NCI-H2196 treated with DMSO at 0.1 percent for 48 hours (cell line): ENCODE measurements at regions not wholly inside any gene's neighbourhood (a gene's known extent, or its start where the extent isn't known, plus 50 kb on each side); places are given as distances from the start of the nearest gene placed in this dataset.
"Not testable (repeated sequence)": the region's sequence is repeated elsewhere in the genome, so short reads cannot be mapped to it uniquely, and the experiment has no call there.

ENCODE experiments used
- DNase-seq: peaks from one replicate; lab custom pipeline; 2025; ENCODE audit not compliant: unreplicated experiment; lab: John Stamatoyannopoulos, UW

DNA sequence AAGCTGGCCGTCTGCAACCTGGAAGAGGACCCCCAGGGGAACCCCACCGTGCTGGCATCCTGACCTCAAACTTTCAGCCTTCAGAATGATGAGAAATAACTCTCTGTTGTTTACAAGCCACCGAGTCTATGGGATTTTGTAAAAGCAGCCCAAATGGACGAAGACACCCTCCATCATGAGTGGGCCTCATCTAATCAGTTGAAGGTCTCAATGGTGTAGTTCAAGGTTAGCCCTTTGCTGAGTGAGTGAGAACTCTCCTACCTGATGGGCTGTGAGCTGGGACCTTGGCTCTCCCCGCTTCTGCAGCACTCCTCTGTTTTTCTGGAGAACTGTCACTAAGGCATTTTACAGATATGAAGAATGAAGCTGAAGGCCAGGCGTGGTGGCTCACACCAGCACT lies 325.9 kb upstream of the TNRC6C start:
- DNase-seq, result no peak

DNA sequence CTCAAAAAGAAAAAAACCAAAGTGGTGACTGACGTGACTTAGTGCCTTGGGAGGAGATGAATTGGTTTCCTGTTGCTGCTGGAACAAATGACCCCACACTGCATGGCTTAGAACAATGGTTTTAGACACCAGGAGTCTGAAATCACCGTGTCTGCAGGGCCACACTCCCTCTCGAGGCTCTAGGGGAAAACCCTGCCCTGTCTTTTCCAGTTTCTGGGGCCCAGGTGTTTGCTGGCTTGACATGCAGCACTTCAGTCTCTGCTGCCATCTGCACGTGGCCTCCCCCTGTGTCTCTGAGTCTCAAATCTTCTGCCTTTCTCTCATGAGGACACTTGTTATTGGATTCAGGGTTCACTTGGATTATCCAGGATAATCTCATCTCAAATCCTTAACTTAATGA lies 323.8 kb upstream of the TNRC6C start:
- DNase-seq, result no peak

DNA sequence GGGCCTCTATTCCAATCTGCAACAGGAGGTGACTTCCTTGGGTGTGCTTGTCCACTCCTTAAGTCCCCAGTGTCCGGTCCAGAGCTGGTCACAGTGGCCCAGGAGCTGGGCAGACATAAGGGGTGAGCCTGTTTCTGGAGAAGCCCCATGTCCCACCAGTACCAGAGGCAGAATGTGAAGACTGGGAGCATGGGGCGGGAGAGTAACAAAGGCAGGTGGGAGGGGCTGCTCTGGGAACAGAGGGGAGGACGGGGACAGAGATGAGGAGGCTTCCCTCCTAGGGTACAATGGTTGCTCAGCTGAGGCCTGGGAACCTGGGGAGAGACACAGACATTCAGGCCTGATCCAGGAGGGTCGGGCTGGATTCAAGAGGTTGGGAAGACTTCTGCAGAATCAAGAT lies 323.3 kb upstream of the TNRC6C start:
- DNase-seq, result no peak

DNA sequence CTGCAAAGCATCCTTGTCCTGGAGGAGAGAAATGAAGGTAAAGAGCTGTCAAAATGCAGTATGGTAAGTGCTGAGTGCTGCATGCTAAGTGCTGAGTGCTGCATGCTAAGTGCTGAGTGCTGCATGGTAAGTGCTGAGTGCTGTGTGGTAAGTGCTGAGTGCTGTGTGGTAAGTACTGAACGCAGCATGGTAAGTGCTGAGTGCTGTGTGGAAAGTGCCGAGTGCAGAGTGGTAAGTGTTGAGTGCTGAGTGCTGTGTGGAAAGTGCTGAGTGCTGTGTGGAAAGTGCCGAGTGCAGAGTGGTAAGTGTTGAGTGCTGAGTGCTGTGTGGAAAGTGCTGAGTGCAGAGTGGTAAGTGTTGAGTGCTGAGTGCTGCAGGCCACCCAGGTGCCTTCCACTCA lies 322.7 kb upstream of the TNRC6C start:
- not testable (repeated sequence) for DNase-seq

DNA sequence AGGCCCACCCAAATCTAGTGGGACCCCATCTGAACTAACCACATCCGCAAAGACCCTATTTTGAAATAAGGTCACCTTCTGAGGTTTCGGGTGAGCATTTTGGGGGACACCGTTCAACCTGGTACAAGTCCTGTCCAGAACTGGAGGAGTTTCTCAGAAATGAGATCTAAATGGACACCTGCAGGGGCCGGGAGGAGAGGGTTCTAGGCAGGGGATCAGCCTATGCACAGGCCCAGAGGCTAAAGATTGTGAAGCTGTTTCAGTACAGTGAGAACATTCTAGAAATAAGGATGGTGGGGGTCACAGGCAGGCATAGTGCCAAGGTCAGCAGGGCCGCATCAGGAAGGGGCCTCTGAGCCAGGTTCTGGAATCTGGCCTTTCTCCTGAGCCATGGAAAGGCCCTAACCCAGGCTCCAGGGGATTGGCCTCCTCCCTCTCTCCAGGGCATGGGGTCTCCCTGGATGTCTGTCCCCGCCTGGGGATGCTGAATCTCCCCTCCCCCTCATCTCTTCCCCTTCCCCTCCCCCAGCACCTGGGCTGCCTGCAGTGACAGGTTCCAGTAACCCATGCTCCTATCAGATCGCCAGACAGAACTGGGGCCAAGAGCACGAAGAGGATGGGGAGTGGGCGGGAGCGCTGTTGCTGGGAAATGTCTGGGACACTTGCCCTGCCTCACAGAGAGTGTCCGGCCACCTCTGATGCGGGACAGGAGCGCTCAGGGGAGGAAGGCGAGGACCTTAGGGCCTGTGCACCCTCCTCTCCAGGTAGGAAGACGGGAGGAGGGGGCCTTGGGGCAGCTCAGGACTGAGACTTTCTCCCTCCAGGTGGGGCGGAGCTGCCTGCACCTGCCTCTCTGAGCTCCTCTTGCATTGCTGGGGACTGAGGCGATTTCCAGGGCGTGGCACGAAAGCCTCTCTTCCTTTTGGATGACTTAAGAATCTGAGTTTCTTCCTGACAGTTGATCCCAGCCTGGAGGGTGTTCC lies 321.4 kb upstream of the TNRC6C start:
- no peak for DNase-seq

DNA sequence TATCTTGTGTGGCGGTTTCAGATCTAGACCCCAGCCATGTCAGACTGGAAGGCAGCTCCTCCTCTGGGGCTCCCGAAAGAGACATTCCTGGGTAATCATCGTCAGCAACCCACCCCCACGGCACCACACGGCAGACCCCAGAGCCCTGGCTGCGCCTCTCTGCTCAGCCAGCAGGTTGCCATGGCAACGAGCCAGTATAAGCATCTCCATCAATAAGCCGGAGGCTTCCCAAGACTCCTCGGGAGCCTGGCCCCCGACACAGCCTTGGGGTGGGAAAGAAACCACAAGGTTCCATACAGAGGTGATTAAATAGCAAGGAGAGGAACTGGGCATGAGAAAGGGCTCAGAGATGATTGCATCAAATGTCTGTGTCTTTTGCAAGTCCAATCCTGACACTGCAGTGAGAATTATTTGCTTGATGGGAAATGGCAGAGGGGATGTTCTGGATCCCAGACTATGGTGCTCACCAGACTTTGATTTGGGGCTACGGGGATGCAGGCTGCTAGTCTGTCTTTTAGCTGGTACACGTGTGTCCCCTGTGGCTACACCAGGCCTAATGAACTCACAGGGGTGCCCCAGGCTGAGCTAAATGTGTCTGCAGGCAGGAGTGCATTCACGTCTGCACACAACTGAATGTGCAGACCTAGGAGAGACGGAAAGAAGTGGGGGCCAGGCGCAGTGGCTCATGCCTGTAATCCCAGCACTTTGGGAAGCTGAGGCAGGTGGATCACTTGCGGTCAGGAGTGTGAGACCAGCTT lies 320.5 kb upstream of the TNRC6C start:
- no peak for DNase-seq

DNA sequence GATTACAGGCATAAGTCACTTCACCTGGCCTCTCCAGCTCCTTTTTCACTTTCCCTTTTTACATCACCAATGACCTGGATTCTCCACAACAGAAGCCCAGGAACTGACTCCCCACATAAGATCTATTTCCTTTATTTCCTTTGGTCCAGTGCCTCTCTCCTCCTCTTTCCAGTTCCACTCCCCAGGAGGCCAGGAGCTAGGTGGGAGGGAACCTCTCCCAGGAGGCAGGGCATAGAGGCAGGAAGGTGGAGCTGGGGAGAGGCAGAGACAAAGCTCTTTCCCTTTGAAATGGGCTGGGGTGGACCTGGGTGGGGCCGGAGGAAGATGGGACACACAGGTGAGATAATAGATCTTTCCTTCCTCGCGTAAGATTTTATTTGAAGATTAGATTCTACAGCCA lies 318.3 kb upstream of the TNRC6C start:
- DNase-seq, result no peak

DNA sequence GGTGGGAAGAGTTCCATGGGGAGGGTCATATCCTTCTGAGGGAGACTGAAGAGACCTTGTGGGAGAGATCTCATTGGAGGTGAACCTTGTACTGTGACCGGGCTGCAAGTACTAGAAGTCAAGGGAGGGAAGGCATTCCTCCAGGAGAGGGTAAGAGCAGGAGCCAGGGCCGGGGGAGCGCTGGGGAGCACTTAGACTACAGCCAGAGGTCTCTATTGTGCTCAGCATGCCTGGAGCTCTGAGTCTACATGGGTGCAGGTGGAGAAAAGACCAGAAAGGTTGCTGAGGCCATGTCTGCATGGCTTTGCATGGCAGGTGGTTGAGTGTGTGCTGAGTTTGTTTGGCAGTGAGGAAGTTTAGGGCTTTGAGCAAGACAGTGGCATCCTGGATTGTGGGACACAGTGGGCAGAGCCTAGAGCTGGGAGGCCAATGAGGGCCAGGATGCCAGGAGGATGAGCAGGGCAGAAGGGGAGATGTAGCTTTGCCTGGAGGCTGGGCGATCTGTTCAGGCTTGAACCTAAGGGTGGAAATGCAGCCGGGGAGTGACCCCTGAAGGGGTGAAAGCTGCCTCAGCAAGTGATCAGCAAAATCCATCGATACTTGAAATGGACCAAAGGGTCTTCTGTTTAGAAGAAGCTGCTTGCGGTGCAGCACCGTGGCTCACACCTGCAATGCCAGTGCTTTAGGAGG lies 317.4 kb upstream of the TNRC6C start:
- DNase-seq, result no peak

DNA sequence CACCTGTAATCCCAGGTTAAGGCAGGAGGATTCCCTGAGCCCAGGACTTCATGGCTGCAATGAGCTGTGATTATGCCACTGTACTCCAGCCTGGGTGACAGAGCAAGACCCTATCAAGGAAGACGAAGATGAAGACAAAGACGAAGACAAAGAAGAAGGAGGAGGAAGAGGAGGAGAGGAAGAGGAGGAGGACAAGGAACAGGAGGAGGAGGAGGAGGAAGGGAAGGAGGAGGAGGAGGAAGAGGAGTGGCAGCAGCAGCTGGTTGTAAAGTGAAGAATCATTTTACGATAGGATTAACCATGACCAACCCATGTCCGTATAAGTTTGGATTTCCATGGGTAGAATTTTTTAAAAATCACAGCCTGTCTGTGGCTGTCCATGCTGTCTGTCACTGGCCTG lies 316.8 kb upstream of the TNRC6C start:
- DNase-seq, result no peak

DNA sequence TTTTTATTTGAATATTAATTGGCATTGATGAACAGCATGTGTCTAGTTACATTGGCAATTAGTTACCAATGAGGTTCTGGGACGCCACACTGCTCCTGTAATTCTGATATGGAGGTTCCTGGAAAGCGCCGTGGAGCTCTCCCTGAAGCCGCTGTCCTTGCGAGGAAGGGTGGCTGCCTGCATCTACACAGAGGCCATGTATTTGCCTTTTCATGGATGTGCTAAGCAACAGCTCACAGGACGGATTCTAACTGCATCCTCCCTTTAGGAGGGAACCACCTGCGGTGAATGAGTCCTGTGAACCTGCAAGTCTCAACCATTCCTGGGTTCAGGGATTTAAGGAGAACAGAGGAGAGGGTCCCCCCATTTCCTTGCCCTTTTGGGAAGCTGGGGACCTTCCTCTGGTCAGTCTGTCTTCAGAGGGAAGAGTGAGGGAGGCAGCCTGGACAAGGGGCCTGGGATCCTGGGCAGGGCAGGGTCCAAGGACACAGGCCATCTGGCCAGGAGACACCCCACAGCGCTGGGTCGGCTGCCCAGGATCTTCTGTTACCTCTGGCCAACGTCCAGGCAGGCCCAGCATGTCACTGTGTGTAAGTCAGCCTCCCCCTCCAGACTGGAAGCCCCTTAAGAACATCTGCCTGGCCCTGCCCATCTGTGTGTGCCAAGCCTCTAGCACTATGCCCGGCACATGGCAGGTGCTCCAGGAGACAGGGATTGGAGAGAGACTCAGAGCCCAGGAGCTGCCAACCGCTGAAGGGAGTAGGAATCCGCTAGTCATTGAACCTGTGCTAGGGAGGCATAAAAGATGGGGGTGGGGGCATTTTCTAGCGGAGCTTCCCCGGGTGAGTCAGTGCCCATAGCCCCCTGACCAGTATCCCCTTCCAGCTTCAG lies 314.1 kb upstream of the TNRC6C start:
- DNase-seq, result peak; percentile 87

DNA sequence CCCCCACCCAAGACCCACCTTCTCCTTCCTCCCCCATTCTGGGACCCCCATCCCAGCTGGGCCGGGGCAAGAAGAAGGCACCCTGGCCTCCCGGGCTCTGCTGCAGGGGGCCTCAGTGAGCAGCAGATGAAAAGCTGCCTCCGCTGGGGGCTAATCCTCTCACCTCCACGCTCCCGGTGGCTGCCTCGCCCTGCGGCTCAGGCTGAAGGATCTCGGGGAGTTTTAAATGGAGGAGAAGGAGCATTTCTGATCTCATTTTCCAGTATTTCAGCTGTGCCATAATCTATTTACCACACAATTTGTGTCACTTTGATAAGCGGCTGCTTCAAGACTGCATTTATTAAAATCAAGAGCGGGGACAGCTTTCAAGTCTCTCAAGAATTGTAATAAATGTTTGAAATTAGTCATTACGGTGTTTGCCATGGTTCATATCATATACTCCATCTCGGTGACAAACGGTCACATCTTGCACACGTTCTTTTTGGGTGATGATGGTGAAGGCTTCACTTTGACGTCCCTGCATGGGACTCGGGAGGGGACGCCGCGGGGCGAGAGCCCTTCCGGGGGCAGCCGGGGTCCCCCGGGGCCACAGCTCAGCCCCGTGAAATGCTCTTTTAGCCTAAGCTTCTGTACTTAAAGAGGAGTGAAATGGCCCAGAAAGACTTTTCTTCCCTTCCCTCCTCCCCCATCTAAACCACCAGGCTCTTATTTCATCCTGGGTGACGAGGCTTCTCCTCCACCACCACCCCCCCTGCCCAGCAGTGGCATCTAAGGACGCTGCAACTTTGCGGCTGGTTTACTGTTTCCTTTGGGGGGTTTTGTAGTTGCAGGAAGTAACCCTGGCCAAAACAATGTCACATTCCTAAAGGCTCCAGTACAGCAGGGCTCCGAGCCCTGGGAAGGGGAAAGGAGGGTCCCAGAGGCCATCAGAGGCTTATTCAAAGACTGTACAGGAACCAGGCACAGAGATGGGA lies 313.1 kb upstream of the TNRC6C start:
- DNase-seq, result no peak

DNA sequence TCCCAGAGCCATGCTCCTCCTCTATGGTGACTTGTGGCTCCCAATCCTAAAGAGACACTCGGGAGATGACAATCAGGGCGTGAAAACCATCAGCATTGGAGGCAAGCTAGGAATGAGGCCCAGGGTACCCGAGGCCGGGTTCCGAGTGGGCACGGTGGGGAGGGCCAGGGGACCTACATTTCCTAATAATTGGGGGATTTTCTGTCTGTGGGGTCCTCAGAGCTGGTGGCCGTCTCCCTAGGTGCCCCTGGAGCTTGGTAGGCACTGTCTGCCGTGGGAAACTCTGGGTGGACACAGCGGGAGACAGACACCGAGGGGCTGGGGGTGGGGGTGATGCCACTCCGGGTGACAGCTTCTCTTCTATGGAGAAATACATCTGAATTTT lies 312.5 kb upstream of the TNRC6C start:
- DNase-seq, result no peak

DNA sequence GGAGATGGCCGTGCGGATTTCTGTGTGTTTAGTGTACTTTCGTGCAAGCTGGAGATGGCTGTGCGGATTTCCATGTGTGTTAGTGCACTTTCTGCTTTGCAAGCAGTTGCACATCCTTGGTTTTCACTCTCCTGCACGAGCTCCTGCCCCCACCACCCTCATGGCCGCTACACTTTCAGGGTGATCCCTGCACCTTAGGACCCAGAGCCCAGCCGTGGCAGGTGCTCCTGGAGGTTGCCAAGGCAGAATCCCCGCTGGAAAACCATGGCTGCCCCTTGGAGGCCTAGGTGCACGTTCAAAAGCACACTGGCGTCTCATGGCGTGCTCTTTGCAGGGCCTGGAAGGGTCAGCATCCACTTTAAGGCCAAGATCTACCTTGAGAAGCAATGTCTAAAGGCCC lies 311.0 kb upstream of the TNRC6C start:
- DNase-seq, result no peak

DNA sequence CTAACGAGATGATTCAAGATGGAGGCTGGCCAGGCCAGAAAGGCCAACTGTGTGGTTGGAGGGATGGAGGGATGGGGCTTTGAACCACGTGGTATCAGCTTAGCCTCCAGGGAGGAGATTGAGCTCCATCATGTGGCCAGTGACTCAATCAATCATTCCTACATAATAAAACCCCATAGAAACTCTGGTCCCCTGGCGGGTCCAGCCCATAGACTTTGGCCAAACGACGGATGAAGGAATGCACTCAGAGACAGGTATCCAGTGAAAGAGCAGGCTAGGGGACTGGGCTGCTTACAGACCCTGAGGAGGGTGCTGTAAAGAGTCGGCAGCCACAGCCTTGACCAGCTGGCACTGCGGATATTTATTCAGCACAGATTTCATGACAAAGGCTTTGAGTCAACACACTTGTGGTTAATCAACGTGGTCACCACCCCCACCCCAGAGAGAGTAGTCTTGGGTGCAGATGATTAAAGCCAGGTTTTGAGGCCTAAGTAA lies 308.7 kb upstream of the TNRC6C start:
- DNase-seq, result no peak

DNA sequence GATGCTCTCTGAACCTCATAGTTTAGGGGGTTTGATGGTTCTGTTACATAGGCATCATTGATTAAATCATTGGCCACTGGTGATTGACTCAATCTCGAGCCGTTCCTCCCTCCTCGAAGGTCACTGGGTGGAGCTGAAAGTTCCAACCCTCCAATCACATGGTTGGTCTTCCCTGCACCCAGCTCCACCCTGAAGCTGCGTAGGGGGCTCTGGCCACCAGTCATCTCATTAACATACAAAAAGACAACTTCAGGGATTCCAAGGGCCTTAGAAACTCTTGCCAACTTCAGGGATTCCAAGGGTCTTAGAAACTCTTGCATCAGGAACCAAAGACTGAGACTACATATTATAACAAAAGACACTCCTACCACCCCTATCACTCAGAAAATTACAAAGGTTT lies 306.5 kb upstream of the TNRC6C start:
- DNase-seq, result no peak

DNA sequence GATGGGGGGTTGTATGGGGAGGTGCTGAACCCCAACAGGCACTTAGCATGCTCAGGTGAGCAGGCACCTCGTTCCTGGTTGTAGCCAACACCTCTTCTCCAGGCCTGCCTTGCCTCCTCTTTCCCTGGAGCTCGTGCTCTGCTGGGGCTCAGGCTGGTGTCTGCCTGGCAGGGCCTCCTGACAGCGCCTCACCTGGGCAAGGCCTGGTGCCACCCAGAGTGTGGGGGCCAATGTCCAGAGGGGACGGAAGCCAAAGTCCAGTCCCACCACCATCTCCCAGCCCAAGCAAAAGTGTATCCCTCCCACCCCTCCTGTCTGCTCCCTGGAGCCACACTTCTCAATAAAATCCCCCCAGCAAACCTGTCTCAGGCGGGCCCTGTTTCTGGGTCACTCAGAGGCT lies 304.2 kb upstream of the TNRC6C start:
- no peak for DNase-seq

DNA sequence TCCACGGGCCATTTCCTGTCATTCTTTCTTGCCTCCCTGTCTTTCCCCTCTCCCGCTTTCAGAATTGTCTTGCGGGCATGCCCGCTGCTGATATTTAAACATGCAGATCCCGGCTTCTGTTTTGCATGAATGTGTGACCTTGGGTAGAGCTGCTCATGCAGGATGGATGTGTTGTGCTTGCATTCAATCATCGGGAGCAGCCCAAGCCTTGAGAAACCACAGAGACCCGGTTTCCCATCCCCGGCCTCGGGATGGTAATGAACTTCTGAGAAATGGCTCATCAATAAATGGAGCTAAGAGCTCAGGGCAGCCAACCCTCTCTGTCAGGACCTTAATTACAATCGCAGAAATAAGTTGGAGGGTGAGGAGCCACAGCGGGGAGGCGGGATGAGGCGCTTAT lies 303.7 kb upstream of the TNRC6C start:
- DNase-seq, result no peak

DNA sequence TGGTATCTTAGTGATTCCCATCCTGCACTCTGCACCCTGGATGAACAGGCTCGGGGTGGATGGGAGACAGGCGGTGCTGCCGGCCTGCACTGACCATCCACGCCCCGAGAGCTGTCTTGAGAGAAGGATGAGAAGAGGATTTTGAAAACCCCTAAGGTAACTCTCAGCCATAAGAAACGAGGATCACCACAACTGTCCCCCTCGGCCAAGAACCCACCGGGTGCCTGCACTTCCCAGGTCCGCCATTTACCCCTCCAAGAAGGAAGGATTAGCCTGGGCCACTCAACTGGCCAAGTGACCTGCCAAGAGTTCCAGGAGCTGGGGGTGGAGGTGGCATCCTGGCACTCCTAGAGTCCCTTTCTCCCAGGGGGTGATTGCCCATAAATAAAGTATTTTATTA lies 302.4 kb upstream of the TNRC6C start:
- no peak for DNase-seq

DNA sequence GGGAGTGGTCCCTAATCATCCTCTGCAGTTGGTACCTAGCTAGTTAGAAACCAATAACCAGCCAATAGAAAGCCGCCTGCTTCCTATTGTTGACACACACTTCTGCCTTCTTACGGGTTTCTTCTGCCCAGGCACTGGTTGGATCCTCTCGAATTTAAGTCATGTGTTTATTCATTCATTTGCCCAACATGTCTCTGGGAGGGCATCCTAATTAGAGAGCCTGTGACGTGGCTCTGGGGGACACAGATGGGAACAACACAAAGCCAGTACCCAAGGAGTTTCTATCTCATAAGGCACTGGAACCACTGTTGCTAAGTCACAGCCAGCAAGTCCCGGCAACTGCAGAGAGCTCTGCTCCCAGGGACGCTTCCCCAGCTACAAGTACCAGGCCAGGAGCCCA lies 300.7 kb upstream of the TNRC6C start:
- no peak for DNase-seq
